GM13976 (cell line): ENCODE measurements at regions not wholly inside any gene's neighbourhood (a gene's known extent, or its start where the extent isn't known, plus 50 kb on each side); places are given as distances from the start of the nearest gene placed in this dataset.

Experiments
- DNase-seq: peaks from one replicate; pipeline ENCODE4 v3.0.0; 2012; ENCODE audit warnings: low spot score
- in situ Hi-C: fragments of 300-500 bp; cut with MboI; formaldehyde crosslinking; loops from one replicate; pipeline ENCODE4 v1.12.0; 2022; ENCODE audit warnings: low sequenced_read_pairs, mixed read lengths, inconsistent platforms; ENCODE audit not compliant: unreplicated experiment
- TF ChIP-seq, protein P1 (sequence below): IDR thresholded peaks from 2 replicates; pipeline ENCODE4 v1.5.1; 2012; ENCODE audit warnings: borderline replicate concordance, mild to moderate bottlenecking; ENCODE audit not compliant: insufficient read depth; ENCODE audit errors: extremely low read depth, missing control alignments, control extremely low read depth

DNA sequence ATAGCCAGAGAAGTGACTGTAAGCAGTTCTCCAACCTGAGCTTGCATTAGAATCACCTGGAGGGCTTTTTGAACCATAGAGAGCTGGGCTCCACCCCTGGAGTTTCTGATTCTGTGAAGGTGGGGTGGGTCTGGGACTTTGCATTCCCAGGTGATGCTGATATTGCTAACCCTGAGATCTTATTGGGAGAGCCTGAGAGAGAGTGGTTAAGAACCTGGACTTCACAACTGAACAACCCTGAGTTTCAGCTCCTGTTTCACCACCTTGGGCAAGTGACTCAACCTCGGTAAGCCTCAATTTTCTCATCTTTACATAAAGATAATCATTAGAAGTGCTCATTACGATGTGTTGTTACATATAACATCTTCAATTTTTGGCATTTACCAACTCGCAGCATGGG is 498.6 kb downstream of the EBF1 start:
- TF ChIP-seq, protein P1, sequence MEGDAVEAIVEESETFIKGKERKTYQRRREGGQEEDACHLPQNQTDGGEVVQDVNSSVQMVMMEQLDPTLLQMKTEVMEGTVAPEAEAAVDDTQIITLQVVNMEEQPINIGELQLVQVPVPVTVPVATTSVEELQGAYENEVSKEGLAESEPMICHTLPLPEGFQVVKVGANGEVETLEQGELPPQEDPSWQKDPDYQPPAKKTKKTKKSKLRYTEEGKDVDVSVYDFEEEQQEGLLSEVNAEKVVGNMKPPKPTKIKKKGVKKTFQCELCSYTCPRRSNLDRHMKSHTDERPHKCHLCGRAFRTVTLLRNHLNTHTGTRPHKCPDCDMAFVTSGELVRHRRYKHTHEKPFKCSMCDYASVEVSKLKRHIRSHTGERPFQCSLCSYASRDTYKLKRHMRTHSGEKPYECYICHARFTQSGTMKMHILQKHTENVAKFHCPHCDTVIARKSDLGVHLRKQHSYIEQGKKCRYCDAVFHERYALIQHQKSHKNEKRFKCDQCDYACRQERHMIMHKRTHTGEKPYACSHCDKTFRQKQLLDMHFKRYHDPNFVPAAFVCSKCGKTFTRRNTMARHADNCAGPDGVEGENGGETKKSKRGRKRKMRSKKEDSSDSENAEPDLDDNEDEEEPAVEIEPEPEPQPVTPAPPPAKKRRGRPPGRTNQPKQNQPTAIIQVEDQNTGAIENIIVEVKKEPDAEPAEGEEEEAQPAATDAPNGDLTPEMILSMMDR, result no peak
- in situ Hi-C loops, result no loop called here

DNA sequence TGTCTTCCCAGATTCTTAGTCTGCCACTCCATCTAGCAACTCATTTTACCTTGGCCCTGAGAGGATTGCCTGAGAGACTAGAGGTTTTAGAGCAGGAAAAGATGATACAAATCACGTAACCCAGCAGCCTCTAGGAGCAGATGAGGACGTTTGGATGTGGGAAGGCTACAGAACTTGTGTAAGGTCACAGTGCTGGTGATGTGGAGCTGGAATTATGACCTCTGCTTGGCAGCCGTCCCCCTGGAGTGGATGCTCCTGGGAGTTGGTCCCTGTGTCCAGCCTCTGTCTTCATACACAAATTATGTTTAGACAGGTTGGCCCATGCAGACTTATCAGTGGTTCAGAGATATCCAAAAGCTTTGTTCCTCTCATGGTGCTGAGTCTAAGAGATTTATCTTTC is 499.0 kb downstream of the EBF1 start:
- no peak for DNase-seq
- in situ Hi-C loops, result no loop called here

More for the DNA sequence above, 498.6 kb downstream of the EBF1 start:
- DNase-seq, result no peak

DNA sequence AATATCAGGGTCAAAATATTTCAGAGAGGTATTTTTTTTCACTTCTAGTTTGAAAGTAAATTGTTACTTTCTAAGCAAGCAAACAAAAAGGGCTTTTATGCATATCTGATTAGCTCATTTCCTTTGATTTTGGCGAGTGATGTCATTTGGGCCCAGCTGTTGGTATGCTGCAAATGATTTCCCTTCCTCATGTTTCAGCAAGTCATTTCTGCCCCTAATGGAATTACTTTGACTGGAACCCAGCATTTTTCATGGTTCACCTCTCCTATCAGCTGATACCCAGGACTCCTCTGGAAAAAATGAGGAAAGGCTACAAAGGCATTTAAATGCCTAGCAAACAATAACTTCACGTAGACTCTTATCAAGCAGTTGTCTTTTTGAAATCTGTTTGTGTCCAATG is 500.6 kb downstream of the EBF1 start:
- TF ChIP-seq, protein P1, result no peak
- in situ Hi-C loops, result no loop called here
- DNase-seq, result no peak

More for the DNA sequence above, 499.0 kb downstream of the EBF1 start:
- TF ChIP-seq, protein P1, result no peak

DNA sequence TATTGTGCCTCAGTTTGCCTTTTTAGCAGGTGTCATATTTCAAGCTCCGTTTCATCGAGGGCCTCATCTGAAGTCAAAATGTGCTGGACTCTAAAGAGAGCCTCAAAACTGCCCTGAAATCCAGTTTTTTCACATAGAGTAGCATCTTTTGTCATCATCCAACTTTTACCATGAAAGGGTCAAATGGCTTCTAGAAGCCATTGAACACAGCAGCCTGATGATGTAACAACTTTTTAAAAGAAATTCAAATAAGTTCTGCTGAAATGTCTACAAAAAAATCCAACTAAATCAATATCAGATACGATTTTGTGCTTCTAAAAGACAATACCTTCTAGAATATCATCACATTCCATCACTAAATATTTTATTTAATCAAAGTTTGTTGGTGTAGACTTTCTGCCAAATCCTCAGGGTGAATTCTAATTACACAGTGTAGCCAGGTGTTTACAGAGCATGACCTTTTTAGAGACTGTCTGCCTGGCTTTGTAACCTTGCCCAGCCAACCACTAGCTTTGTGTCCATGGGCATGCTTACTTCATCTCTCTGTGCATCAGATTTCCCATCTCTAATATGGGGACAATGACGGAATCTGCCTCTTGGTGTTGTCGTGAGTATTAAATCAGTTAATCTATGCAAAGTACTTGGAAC is 505.0 kb downstream of the EBF1 start:
- in situ Hi-C loops, result no loop called here
- TF ChIP-seq, protein P1, result no peak
- no peak for DNase-seq

DNA sequence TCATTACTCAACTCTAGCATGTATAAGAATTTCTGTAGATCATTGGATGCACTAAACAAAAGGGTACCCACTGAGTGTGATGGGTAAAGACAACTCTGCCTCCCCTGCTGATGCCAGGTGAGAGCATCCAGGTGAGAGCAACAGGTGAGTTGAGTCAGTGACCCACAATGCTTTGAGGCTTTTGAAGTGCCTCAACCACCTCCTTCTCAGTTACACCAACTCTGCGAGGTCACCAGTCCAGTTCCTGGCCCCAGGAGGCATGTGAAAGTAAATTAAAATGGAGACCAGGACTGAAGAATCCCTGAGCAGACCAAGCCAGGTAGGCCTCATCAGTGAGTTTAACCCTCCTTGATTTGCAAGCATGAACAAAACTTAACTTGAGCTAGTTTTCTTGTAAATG is 505.8 kb downstream of the EBF1 start:
- in situ Hi-C loops, result no loop called here
- no peak for DNase-seq
- TF ChIP-seq, protein P1, result no peak

DNA sequence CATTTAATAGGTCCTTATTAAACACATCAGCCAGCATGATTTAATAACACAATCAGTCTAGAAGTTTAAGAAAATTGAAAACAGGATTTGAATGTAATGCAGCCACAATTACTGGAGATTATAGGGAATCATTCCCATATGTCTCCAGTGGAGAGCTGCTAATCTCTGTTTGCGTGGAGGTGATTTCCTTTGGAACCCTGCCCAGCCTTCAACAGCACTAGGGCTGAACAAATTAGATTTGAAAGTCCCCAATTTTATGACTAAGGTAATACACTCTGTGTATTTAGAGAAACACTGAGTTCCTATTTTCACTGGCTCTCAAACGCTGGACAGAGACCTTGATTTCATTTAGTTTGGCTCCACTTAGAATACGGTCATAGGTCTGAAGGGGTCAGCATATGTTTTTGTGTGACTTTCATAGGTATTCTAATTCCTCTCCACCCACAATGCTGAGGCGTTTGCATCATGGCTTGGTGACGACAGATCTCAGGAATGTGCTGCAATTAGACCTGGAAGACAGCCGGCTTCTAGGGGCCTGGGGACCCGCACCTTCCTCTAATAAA is 508.3 kb downstream of the EBF1 start:
- TF ChIP-seq, protein P1, result no peak
- in situ Hi-C loops, result no loop called here
- DNase-seq, result no peak
